WERI-Rb-1 (cell line): ENCODE measurements at regions not wholly inside any gene's neighbourhood (a gene's known extent, or its start where the extent isn't known, plus 50 kb on each side); places are given as distances from the start of the nearest gene placed in this dataset.

Experiments used
- DNase-seq: peaks from one replicate; pipeline ENCODE4 v3.0.0-alpha.2; 2020
- H3K27ac ChIP-seq: fragments of 250-450 bp; sonication (Bioruptor Pico); 2 replicates; pipeline ENCODE4 v1.5.1; 2020; ENCODE audit warnings: mild to moderate bottlenecking, moderate library complexity
- H3K27me3 ChIP-seq: fragments of 250-450 bp; sonication (Bioruptor Pico); 2 replicates; pipeline ENCODE4 v1.5.1; 2021; ENCODE audit warnings: mild to moderate bottlenecking, low read depth, moderate library complexity; ENCODE audit not compliant: insufficient read depth, severe bottlenecking
- H3K36me3 ChIP-seq: fragments of 250-450 bp; sonication (Bioruptor Pico); 2 replicates; pipeline ENCODE4 v1.5.1; 2020; ENCODE audit warnings: mild to moderate bottlenecking, moderate library complexity
- H3K4me3 ChIP-seq: 2 replicates; pipeline ENCODE4 v1.5.1; 2011; ENCODE audit warnings: low read depth, mild to moderate bottlenecking, control low read depth, low read length
- H3K9me3 ChIP-seq: fragments of 250-450 bp; sonication (Bioruptor Pico); 2 replicates; pipeline ENCODE4 v1.5.1; 2021; ENCODE audit warnings: mild to moderate bottlenecking, moderate library complexity; ENCODE audit not compliant: severe bottlenecking
- CTCF ChIP-seq: IDR thresholded peaks from 2 replicates; pipeline ENCODE4 v1.5.1; 2011; ENCODE audit warnings: low read depth, mild to moderate bottlenecking, control low read depth, inconsistent platforms, low read length

- TF ChIP-seq CTCF = no peak
- no peak for DNase-seq
- Histone ChIP-seq H3K9me3 (no peaks in the 10 kb centered on the region), H3K27me3 (no peaks in the 10 kb centered on the region), H3K4me3 (no peak overlapping the region), H3K36me3 (no peaks in the 10 kb centered on the region), H3K27ac (no peak overlapping the region)
These were observed 565.5 kb upstream of the CDH6 start for GRCh38 chr5:30627945-30628344.

DNA sequence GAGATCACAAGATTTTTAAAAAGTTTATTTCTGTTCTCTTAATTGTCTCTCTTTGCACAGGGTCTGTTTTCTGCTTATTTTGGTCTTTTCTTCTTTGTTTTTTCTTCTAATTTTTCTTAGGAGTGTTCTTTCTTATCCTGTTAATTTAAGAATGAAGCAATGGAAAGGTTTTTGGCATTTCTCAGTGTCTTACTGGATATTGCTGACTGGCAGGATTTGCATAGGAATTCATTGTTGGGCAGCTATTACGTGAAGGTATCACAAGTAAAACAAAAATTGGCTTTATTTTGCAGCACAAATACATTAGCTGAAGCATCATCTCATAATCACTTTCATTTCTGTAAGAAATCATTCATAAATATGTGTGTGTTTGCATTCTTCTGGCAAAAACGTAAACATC lies 566.9 kb upstream of the CDH6 start:
- H3K9me3 ChIP-seq = no peaks in the 10 kb centered on the region
- H3K4me3 ChIP-seq = no peak overlapping the region
- H3K27me3 ChIP-seq = no peaks in the 10 kb centered on the region
- no peak overlapping the region for H3K27ac ChIP-seq
- no peaks in the 10 kb centered on the region for H3K36me3 ChIP-seq
- no peak for TF ChIP-seq CTCF
- no peak for DNase-seq

DNA sequence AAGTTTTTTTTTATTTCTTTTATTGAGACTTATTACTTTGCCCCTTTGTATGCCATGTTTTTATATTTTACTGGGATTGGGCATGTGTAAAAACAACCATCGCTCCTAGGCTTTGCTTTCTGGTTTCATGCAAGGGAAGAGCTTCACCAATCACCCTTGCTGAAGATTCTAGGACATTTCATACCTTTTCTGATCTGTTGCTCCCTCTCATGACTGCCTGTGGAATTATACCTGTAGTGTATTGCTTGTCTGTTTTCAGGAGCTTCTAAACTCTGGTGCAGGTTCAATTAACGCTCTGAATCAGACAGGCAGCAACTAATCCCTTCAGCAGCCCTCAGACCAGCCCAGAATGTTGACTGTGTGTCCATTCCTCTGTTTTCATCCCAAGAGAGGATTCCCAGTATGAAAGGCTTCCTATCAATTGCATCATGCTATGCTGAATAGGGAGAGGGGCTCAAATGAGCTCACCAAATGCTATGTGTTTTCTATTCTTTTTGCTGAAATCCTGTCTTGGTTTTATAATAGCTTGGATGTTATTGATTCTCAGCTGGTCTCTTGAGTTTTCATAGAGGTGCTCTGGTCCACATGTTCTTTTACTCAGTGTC lies 572.9 kb upstream of the CDH6 start:
- Histone ChIP-seq H3K36me3 (no peaks in the 10 kb centered on the region), H3K4me3 (no peak overlapping the region), H3K27me3 (no peaks in the 10 kb centered on the region), H3K27ac (no peak overlapping the region), H3K9me3 (no peaks in the 10 kb centered on the region)
- no peak for DNase-seq
- no peak for TF ChIP-seq CTCF

GRCh38 chr5:30608501-30608900 lies 585.0 kb upstream of the CDH6 start:
- no peak for DNase-seq
- H3K9me3 ChIP-seq = no peaks in the 10 kb centered on the region
- H3K27me3 ChIP-seq = no peaks in the 10 kb centered on the region
- no peak overlapping the region for H3K27ac ChIP-seq
- no peaks in the 10 kb centered on the region for H3K36me3 ChIP-seq
- no peak overlapping the region for H3K4me3 ChIP-seq
- TF ChIP-seq CTCF = no peak

DNA sequence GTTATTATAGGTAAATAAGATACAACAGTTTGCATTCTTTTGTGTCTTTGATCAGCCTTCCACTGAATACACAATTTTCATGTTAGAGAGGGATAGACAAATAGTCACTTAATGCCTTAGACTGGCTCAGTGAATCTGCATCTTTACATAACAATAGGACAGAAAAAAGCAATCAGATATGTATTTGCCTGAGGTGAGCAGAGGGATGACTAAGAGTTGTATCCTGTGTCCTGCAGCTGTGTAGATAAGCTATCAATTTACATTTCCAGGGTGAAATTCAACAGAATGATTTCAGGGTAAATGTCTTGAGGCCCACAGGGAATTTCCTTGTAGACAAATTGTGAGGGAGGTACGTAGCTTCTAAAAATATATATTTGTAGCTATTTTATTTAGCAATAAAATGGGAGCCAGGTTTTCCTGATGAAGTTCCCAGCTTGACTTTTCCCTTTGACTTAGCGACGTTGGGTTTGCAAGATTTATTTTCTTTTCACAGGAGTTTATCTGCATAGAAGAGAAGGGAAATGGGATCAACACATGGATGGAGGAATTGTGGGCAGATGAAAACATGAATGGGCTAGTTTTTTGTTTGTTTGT lies 586.1 kb upstream of the CDH6 start:
- Histone ChIP-seq H3K27ac (no peak overlapping the region), H3K36me3 (no peaks in the 10 kb centered on the region), H3K27me3 (no peaks in the 10 kb centered on the region), H3K9me3 (no peaks in the 10 kb centered on the region), H3K4me3 (no peak overlapping the region)
- DNase-seq = no peak
- TF ChIP-seq CTCF = no peak

GRCh38 chr5:30605693-30606268 lies 587.7 kb upstream of the CDH6 start:
- H3K4me3 ChIP-seq = no peak overlapping the region
- no peak for DNase-seq
- no peaks in the 10 kb centered on the region for H3K36me3 ChIP-seq
- no peaks in the 10 kb centered on the region for H3K9me3 ChIP-seq
- H3K27ac ChIP-seq = no peak overlapping the region
- H3K27me3 ChIP-seq = no peaks in the 10 kb centered on the region
- TF ChIP-seq CTCF = no peak
